HL-60 (cell line): ENCODE measurements at regions not wholly inside any gene's neighbourhood (a gene's known extent, or its start where the extent isn't known, plus 50 kb on each side); places are given as distances from the start of the nearest gene placed in this dataset.

Experiments used
- DNase-seq, 2 experiments: peaks; one replicate each; pipeline ENCODE4 v3.0.0-alpha.2; 2010 to 2020; ENCODE audit warnings: low read depth in 1 of 2, low spot score in 1 of 2
- H3K27ac ChIP-seq: fragments of 250-450 bp; sonication (Bioruptor Pico); replicated peaks from 2 replicates; pipeline ENCODE4 v1.5.1; 2020; ENCODE audit warnings: mild to moderate bottlenecking, moderate library complexity
- H3K27me3 ChIP-seq: fragments of 250-450 bp; sonication (Bioruptor Pico); 2 replicates; pipeline ENCODE4 v1.5.1; 2021; ENCODE audit warnings: mild to moderate bottlenecking, moderate library complexity; ENCODE audit not compliant: insufficient read depth, poor library complexity, severe bottlenecking
- H3K4me3 ChIP-seq: replicated peaks from 2 replicates; pipeline ENCODE4 v1.5.1; 2011; ENCODE audit warnings: mild to moderate bottlenecking, control low read depth, low read length; ENCODE audit not compliant: insufficient read depth
- GABPA ChIP-seq: IDR thresholded peaks from 2 replicates; pipeline ENCODE4 v1.6.1; 2012; ENCODE audit warnings: low read depth
- POLR2AphosphoS5 ChIP-seq: IDR thresholded peaks from 2 replicates; pipeline ENCODE4 v1.6.1; 2012; ENCODE audit warnings: low read depth
- SPI1 ChIP-seq: IDR thresholded peaks from 2 replicates; pipeline ENCODE4 v1.6.1; 2012; ENCODE audit warnings: low read depth, mild to moderate bottlenecking, borderline replicate concordance
- TF ChIP-seq, protein P1 (sequence below): IDR thresholded peaks from 2 replicates; pipeline ENCODE4 v1.6.1; 2012; ENCODE audit warnings: low read depth; ENCODE audit not compliant: insufficient replicate concordance
- TF ChIP-seq, protein P2 (sequence below): IDR thresholded peaks from one replicate; pipeline ENCODE4 v1.5.1; 2011; ENCODE audit warnings: low read length, control low read depth, inconsistent platforms; ENCODE audit not compliant: insufficient read depth

DNA sequence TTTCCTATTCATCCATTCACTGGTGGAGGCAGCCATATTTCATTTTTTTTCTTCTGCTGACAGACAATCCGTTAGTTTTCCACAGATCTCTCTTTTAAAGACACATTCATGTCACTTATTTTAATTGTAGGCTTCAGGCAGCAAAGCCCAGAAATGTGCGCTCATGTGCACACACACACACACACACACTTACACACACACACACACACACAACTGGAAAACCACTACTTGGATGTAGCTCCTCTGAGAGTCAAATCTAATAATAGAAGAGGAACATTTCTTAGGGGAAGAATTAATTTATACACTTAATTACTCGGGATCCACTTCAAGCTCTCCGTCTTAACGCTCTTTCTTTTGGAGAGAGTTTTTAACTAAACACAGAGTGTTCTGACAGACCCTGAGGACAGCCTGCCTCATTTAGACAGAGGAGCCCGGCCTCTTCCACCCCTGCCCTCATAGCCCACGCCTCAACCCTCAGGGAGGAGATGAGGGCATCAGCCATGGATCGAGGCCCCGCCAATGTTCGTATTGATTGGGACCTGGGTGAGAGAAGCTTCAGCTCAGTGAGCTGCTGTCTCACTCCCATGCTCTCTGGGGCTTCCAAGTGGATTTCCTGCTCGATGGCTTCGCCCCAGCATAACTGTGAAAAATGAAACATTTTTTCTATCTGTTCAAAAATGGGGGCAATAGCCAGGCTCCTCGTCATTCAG is 261.4 kb upstream of the SKOR2 start:
- DNase-seq: no peak
- Histone ChIP-seq H3K27ac (no peak overlapping the region), H3K4me3 (no peak overlapping the region), H3K27me3 (no peaks in the 10 kb centered on the region)
- TF ChIP-seq SPI1 (no peak), POLR2AphosphoS5 (no peak), GABPA (no peak)
- TF ChIP-seq, protein P1, sequence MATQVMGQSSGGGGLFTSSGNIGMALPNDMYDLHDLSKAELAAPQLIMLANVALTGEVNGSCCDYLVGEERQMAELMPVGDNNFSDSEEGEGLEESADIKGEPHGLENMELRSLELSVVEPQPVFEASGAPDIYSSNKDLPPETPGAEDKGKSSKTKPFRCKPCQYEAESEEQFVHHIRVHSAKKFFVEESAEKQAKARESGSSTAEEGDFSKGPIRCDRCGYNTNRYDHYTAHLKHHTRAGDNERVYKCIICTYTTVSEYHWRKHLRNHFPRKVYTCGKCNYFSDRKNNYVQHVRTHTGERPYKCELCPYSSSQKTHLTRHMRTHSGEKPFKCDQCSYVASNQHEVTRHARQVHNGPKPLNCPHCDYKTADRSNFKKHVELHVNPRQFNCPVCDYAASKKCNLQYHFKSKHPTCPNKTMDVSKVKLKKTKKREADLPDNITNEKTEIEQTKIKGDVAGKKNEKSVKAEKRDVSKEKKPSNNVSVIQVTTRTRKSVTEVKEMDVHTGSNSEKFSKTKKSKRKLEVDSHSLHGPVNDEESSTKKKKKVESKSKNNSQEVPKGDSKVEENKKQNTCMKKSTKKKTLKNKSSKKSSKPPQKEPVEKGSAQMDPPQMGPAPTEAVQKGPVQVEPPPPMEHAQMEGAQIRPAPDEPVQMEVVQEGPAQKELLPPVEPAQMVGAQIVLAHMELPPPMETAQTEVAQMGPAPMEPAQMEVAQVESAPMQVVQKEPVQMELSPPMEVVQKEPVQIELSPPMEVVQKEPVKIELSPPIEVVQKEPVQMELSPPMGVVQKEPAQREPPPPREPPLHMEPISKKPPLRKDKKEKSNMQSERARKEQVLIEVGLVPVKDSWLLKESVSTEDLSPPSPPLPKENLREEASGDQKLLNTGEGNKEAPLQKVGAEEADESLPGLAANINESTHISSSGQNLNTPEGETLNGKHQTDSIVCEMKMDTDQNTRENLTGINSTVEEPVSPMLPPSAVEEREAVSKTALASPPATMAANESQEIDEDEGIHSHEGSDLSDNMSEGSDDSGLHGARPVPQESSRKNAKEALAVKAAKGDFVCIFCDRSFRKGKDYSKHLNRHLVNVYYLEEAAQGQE: no peak
- TF ChIP-seq, protein P2, sequence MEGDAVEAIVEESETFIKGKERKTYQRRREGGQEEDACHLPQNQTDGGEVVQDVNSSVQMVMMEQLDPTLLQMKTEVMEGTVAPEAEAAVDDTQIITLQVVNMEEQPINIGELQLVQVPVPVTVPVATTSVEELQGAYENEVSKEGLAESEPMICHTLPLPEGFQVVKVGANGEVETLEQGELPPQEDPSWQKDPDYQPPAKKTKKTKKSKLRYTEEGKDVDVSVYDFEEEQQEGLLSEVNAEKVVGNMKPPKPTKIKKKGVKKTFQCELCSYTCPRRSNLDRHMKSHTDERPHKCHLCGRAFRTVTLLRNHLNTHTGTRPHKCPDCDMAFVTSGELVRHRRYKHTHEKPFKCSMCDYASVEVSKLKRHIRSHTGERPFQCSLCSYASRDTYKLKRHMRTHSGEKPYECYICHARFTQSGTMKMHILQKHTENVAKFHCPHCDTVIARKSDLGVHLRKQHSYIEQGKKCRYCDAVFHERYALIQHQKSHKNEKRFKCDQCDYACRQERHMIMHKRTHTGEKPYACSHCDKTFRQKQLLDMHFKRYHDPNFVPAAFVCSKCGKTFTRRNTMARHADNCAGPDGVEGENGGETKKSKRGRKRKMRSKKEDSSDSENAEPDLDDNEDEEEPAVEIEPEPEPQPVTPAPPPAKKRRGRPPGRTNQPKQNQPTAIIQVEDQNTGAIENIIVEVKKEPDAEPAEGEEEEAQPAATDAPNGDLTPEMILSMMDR: no peak

DNA sequence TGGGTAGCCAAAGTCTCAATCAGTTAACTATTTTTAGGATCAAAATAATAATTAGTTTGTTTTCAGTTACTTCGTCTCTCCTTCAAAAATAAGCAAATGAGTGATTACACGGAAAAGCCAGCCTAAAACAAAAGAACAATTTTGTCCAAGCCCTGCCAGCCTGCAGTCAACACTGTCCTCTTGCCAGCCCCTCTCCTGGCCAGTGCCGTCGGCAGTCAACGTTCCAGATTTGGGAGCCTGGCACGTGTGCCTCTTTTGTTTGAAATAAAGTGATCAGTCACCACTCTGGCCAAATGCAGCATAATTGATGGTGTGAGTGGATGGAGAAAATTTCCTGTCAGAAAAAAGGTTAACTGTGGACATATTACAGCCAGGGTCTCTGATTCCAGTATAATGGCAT is 260.6 kb upstream of the SKOR2 start:
- no peaks in the 10 kb centered on the region for H3K27me3 ChIP-seq
- no peak overlapping the region for H3K4me3 ChIP-seq
- TF ChIP-seq GABPA (no peak), POLR2AphosphoS5 (no peak), SPI1 (no peak)
- TF ChIP-seq, protein P2: no peak
- TF ChIP-seq, protein P1: no peak
- no peak overlapping the region for H3K27ac ChIP-seq
- DNase-seq: no peak

DNA sequence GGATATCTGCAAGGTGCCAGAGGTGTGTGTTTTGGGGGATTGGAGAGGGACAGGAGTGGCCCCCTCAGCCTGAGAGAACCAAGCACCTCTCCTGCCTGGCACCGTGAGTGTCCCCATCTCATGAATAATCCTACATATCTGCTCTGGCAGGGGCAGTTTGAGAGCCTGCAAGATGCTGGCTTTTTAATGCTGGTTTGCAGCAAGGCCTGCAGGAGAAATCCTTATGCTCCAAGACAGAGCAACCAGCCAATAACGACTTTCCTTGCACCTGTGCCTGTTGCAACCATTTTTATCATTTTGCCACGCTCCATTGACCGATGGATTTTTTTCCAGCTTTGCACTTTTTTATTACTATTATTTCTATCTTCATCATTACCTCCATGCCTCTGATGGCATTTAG is 259.4 kb upstream of the SKOR2 start:
- TF ChIP-seq POLR2AphosphoS5 (no peak), SPI1 (no peak), GABPA (no peak)
- TF ChIP-seq, protein P2: no peak
- TF ChIP-seq, protein P1: no peak
- Histone ChIP-seq H3K4me3 (no peak overlapping the region), H3K27me3 (no peaks in the 10 kb centered on the region), H3K27ac (no peak overlapping the region)
- no peak for DNase-seq
